Activated CD4-positive, alpha-beta T cell treated with anti-CD3 and anti-CD28 coated beads, Interleukin-2, Interleukin-4, amounts not matched to agents 100 ng/mL and 50 ng/mL, durations not matched to agents 16 hours and 8 hours (primary cell): ENCODE measurements at regions not wholly inside any gene's neighbourhood (a gene's known extent, or its start where the extent isn't known, plus 50 kb on each side); places are given as distances from the start of the nearest gene placed in this dataset.
"Not testable (repeated sequence)": the region's sequence is repeated elsewhere in the genome, so short reads cannot be mapped to it uniquely, and the experiment has no call there.

Source experiments
- DNase-seq: peaks from one replicate; pipeline ENCODE4 v3.0.0-alpha.2; 2020; ENCODE audit warnings: low spot score

DNA sequence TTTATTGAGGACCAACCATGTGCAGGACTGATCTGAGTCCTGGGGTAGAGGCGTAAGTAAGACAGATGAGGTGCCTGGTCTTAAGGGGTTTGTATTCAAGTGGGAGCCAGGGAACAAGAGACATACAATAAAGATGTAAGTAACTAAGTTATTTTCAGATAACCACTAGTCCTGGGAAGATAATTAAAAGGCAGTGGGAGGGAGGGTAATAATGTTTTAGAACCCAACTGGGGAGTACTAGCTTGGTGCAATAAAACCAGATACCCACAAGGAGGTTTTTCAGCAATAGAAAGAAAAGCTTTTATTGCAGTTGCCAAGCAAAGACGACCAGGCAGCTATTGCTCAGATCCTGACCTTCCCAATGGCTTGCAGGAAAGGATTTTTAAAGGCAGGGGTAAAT lies 893.7 kb downstream of the UQCRFS1 start:
- no peak for DNase-seq

- DNase-seq = no peak
These were observed 894.3 kb downstream of the UQCRFS1 start for GRCh38 chr19:28318469-28319179.

- DNase-seq = no peak
These were observed 896.5 kb downstream of the UQCRFS1 start for GRCh38 chr19:28316464-28316863.

GRCh38 chr19:28314756-28315155 lies 898.2 kb downstream of the UQCRFS1 start:
- no peak for DNase-seq

GRCh38 chr19:28314287-28314686 lies 898.7 kb downstream of the UQCRFS1 start:
- no peak for DNase-seq

DNA sequence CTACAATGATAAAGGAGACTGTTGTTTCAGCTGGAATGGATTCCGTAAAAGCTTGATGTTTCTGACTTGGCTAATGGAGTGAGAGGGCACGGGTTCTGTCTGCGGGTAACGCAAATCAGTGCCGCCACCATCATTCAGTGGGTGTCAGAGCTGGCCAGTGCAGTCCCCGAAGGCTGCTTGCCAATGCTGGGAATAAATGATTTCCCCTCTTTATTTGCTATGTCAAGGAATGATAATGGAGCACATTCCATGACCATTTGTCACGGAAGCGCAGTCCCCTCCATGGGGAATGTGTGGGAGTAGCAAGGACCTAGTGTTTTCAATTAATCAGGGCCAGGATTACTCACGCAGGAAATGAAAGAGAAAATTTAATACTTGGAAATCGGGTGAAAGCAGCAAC lies 899.3 kb downstream of the UQCRFS1 start:
- no peak for DNase-seq

DNA sequence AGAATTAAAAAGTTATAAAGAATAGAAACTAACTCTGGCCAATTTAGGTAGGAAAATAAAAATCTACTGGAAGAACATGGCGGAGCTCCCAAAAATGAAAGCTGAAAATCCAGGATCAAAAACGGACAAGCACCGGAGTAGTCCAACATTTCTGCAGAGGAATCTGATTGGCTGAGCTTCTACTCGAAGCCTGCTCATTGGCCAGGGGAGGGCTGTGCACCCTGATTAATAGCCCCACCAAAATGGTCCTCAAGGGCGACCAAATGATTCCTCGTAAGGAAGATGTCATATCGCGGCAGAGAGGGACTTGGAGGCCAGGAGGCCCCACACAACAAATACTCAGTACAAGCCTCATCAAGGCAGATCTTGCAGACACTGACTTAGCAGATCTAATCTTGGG lies 900.7 kb downstream of the UQCRFS1 start:
- DNase-seq = no peak

- DNase-seq = not testable (repeated sequence)
These were observed 902.1 kb downstream of the UQCRFS1 start for GRCh38 chr19:28310829-28311228.

- no peak for DNase-seq
These were observed 903.9 kb downstream of the UQCRFS1 start for GRCh38 chr19:28309070-28309469.

GRCh38 chr19:28307963-28308362 lies 905.0 kb downstream of the UQCRFS1 start:
- DNase-seq = no peak

- DNase-seq = no peak
These were observed 905.5 kb downstream of the UQCRFS1 start for GRCh38 chr19:28307487-28307886.

GRCh38 chr19:28305513-28305912 lies 907.4 kb downstream of the UQCRFS1 start:
- DNase-seq = no peak

DNA sequence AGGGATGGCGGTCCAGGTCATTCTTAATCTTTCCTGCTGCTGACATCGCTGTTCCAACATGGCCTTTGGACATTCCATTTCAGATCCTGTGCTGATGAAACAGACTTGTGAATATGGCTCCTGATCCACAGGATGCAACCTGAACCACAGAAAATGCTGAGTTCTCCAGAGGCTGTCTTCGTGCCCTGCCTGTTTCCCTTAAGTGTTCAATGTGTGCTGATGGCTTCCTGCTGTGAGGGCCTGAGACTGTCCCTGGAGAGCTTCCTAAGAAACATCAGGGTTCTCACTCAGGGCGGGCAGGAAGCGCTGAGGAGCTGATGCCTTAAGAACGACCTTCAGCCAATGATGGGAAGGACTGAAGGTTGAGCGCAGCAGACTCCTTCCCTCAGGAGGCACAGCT lies 909.4 kb downstream of the UQCRFS1 start:
- DNase-seq = no peak

DNA sequence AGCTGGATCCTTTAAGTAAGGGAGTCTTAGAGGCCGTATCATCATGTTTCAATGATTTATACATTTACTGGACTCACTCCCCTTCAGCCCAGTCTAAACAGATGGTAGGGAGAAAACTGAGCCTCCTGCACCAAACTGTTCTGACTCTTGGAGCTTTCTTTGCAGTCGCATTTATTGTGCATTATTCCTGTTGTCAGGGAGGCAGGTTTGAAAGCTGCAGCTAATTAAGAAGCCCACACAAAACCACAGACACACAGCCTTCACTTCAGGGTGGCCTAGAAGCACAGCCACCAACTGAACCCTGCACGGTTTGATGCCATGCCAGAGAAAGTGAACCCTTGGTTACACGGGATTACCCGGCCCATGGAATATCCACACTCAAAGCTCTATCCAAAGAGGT lies 911.0 kb downstream of the UQCRFS1 start:
- no peak for DNase-seq

DNA sequence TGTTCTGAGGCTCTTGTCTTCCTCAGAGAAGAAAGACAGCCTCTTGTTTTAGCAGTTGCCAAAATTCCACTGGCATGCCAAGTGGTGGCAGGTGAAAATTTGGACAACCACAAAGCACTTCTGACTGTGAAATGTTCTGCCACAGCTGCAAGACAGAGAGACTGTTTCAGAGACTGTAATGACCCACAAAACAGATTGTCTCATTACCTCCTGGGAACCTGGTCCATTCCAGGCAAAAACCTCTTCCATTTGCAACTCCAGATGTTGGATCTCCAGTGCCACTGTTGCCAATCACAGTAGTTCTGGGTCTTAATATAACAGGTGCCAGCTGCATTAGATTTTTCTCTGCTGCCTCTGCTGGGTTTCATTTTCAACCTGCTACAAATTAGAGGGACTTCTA lies 911.5 kb downstream of the UQCRFS1 start:
- DNase-seq = no peak

- no peak for DNase-seq
These were observed 913.3 kb downstream of the UQCRFS1 start for GRCh38 chr19:28299649-28300048.

DNA sequence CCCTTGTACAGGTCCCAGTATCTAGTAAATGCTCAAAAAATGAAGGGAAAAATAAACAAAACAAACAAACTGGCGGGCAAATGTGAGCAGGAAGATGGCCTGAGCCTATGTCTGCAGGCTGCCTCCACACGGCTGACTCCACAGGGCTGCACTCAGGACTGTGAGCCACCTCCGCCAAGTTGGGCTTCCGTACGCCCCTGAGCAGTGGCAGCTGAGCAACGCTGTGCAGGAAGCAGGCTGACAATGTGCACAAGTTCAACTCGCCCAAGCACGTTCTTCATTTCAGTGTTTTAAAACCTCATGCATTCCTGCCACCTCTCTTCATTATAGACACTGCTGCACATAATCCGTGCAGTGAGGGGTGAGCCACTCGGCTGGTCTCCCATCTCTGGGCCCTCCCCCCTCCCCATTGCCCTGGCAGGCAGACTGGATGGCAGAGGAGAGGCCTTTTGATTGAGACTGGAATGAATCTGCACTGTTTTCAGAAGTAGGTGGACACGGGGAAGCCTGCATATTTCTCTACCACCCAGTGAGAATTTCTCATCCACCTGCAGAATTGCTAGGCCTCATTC lies 915.3 kb downstream of the UQCRFS1 start:
- DNase-seq = no peak

DNA sequence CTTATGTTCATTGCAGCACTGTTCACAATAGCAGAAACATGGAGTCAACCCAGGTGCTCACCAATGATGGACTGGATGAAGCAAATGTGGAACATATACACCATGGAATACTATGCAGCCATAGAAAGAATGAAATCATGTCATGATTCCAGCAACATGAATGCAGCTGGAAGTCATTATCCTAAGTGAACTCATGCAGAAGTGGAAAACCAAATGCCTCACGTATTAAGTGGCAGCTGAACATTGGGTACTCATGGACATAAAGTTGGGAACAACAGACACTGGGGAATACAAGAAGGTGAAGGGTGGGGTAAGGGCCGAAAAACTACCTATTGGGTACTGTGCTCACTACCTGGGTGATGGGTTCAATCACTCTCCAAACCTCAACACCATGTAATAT lies 915.9 kb downstream of the UQCRFS1 start:
- DNase-seq = no peak

DNA sequence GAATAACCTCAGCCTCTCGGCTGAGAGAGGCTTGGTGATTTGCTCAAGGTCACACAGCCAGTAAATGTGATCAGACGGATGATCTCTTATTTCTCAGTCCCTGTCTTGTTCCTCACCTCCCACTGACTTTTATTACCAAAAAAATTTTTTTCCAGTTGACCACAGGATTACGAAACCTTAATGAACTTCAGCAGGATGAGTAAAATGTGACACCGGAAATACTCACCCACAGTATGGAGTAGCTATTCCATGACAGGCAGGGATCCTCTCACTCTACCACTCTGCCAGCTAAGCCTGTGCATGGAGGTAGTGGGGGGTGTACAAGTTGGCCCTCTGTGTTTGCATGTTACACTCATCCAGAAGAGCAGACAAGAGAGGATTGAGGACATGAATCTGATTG lies 916.4 kb downstream of the UQCRFS1 start:
- DNase-seq = no peak

- DNase-seq = not testable (repeated sequence)
These were observed 918.0 kb downstream of the UQCRFS1 start for GRCh38 chr19:28294975-28295374.

DNA sequence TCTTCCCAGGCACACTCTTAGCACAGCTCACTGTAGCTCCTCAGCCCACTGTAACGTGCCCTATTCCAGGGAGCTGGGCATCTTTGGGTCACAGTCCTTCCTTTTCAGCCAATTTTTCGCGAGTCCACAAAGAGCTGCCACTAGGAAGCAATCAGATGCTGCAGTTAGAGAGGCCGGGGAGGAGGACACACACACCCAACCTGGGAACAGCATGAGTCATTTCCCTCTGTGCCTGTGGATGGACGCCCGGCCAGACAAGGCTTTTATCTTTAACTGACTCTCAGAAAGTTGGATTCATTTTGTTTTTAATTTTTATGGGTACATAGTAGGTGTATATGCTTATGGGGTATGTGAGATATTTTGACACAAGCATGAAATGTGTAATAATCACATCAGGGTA lies 918.6 kb downstream of the UQCRFS1 start:
- no peak for DNase-seq

DNA sequence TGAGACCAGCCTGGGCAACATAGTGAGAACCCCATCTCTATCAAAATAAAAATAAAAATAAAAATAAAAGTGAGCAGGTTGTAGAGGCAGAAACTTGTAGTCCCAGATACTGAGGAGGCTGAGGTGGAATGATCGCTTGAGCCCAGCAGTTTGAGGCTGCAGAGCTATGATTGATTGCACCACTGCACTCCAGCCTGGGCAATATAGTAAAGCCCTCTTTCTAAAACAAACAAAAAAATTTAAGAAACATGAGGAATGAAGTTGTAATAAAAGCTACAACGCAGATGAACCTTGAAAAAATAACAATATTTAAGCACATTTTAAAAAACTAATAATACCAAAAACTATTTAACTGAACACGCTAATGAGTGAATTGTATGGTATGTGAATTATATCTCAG lies 919.3 kb downstream of the UQCRFS1 start:
- no peak for DNase-seq

- DNase-seq = no peak
These were observed 920.0 kb downstream of the UQCRFS1 start for GRCh38 chr19:28292822-28293500.

GRCh38 chr19:28291874-28292273 lies 921.1 kb downstream of the UQCRFS1 start:
- DNase-seq = no peak
